ENCODE measurements at regions not wholly inside any gene's neighbourhood (a gene's known extent, or its start where the extent isn't known, plus 50 kb on each side); places are given as distances from the start of the nearest gene placed in this dataset.

DNA sequence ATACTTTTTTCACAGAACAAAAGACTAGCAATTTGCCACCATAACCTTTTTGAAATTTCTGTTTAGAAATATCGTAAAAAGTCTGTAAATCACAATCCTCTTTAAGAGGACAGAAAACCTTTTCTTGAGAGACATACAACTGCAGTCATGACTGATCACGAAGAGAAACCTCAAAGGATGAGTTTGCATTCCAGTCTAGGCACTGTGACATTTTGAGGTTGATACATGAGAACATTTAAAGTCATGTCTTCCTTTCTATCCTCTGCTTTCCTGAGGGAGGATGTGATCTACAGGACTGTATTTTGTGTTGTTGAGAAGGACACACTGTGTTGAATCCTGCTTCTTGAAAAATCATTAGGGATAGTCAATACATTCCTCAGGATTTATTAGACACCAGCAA is 476.7 kb upstream of the CCDC179 start:
- TF ChIP-seq CTCF (conservative IDR thresholded peaks at IDR 0.05) = no peak
- TF ChIP-seq ZFX (IDR thresholded peaks at IDR 0.05) = no peak

Data from C4-2B (cell line).